WI38 (cell line): ENCODE measurements at regions not wholly inside any gene's neighbourhood (a gene's known extent, or its start where the extent isn't known, plus 50 kb on each side); places are given as distances from the start of the nearest gene placed in this dataset.
A peak's percentile ranks its signal among the peaks of the same experiment; 100 is the strongest.

Experiments
- H3K4me3 ChIP-seq: 2 replicates; pipeline ENCODE4 v1.5.1; 2011; ENCODE audit warnings: low read depth, mild to moderate bottlenecking, control low read depth, low read length
- TF ChIP-seq, protein P1 (sequence below): IDR thresholded peaks from 2 replicates; pipeline ENCODE4 v1.5.1; 2012; ENCODE audit warnings: low read depth, mild to moderate bottlenecking, control low read depth, low read length

DNA sequence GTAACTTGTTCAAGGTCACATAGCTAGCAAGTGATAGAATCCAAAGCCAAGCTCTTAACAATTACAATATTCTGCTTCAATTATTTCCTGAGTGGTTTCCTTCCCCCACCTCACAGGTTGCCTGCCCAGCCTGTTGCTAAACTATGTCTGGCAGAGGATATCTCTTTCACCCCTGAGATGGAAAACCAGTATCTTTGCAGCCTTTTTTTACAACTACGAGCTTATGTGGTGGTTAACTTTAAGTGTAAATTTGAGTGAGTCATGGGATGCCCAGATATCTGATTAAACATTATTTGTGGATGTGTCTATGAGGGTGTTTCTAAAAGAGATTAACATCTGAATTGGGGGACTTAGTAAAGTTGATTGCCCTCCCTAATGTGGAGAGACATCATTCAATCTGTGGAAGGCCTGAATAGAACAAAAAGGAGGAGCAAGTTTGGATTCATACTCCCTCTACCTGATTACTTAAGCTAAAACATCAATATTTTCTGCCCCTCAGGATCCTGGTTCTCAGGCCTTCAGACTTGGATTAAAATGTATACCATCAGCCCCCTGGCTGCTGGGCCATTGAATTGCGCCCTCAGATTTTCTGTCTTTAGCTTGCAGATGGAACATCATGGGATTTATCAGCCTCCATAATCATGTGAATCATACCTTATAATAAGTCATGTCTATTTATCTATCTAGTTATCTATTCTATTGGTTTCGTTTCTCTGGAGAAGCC, 911.9 kb downstream of the METTL15 start:
- H3K4me3 ChIP-seq, result no peak overlapping the region
- TF ChIP-seq, protein P1, sequence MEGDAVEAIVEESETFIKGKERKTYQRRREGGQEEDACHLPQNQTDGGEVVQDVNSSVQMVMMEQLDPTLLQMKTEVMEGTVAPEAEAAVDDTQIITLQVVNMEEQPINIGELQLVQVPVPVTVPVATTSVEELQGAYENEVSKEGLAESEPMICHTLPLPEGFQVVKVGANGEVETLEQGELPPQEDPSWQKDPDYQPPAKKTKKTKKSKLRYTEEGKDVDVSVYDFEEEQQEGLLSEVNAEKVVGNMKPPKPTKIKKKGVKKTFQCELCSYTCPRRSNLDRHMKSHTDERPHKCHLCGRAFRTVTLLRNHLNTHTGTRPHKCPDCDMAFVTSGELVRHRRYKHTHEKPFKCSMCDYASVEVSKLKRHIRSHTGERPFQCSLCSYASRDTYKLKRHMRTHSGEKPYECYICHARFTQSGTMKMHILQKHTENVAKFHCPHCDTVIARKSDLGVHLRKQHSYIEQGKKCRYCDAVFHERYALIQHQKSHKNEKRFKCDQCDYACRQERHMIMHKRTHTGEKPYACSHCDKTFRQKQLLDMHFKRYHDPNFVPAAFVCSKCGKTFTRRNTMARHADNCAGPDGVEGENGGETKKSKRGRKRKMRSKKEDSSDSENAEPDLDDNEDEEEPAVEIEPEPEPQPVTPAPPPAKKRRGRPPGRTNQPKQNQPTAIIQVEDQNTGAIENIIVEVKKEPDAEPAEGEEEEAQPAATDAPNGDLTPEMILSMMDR, result peak; percentile 46

GRCh38 chr11:29018631-29019030, 910.4 kb downstream of the METTL15 start:
- H3K4me3 ChIP-seq, result no peak overlapping the region
- TF ChIP-seq, protein P1, result no peak

DNA sequence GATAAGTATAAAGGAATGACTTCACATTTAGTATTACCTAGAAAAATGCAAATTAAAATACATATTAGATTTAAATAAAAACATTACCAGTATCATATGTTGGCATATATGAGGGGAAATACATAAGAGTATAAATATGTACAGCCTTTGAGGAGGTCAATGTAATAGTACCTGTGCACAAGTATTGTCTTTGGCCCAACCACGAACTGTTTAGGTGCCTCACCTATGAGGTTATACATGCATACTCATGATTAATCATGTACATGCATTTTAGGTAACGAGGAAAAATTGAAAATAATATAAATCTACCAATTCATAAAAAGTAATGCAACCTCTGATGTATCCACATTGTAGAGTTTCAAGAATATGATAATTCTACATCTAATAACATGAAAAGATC, 909.8 kb downstream of the METTL15 start:
- TF ChIP-seq, protein P1, result no peak
- H3K4me3 ChIP-seq, result no peak overlapping the region

GRCh38 chr11:29012507-29012906, 904.3 kb downstream of the METTL15 start:
- no peak overlapping the region for H3K4me3 ChIP-seq
- TF ChIP-seq, protein P1, result no peak

- TF ChIP-seq, protein P1, result no peak
- no peak overlapping the region for H3K4me3 ChIP-seq
Measured at GRCh38 chr11:29009426-29009825, 901.2 kb downstream of the METTL15 start.

DNA sequence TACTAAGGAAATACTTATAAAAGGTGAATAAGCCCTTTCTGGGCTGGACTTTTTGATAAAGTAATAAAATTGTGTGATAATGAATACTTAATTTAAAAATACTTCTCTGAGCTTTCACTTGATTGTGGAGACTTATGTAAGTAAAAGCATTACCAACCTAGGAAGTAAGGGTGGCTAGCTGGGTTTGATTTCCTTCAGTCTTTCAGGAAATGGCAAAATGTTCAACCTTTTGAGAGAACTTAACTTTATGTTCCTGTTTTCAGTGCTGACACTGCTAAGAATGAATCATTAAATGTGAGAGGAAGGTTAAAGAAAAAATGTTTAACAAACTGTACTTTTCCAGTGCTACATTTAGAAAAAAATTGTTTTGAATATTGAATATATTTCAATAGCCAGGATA, 900.3 kb downstream of the METTL15 start:
- H3K4me3 ChIP-seq, result no peak overlapping the region
- TF ChIP-seq, protein P1, result no peak

DNA sequence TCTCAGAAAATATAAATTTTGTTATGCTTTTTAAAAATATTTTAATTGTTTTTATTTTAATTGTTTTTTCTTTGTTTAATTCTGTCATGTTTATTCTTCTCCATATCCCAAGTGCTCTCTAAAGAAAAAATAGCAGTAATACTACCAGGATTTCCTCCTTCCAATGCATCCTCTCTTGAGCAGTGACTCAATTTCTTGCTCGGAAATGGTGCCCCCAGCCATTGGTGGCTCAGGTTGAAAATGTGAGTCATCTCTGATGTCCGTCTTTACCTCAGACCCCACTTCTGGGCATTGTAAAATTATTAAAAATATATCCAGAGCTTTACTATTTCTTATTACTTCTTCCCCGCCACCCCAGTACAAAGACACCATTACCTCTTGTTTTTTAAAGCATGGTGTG, 898.5 kb downstream of the METTL15 start:
- no peak overlapping the region for H3K4me3 ChIP-seq
- TF ChIP-seq, protein P1, result no peak
